Upper lobe of left lung (tissue), 6 donors: ENCODE measurements at regions not wholly inside any gene's neighbourhood (a gene's known extent, or its start where the extent isn't known, plus 50 kb on each side); places are given as distances from the start of the nearest gene placed in this dataset.

Experiments
- ATAC-seq, 2 donors: fragments of 200-7000 bp; cut with Tn5 transposase; one replicate each; pipeline ENCODE4 v1.9.1; 2022; ENCODE audit warnings: mild to moderate bottlenecking in 2 of 2, moderate library complexity in 2 of 2; ENCODE audit not compliant: low FRiP score in 2 of 2
- DNase-seq, 2 donors: peaks; one replicate each; pipeline ENCODE4 v3.0.0-alpha.2; 2019 to 2020
- H3K27ac ChIP-seq, 4 donors: fragments of 200-600 bp; sonication (generic); one replicate each; pipeline ENCODE4 v1.5.1; 2016 to 2019
- H3K27me3 ChIP-seq, 4 donors: fragments of 200-600 bp; sonication (generic); one replicate each; pipeline ENCODE4 v1.5.1; 2017 to 2019
- H3K36me3 ChIP-seq, 4 donors: fragments of 200-600 bp; sonication (generic); one replicate each; pipeline ENCODE4 v1.5.1; 2016 to 2019
- H3K4me1 ChIP-seq, 4 donors: fragments of 200-600 bp; sonication (generic); one replicate each; pipeline ENCODE4 v1.5.1; 2018 to 2019
- H3K4me3 ChIP-seq, 4 donors: fragments of 200-600 bp; sonication (generic); one replicate each; pipeline ENCODE4 v1.5.1; 2017 to 2019; ENCODE audit warnings: mild to moderate bottlenecking in 2 of 4, moderate library complexity in 1 of 4
- H3K9me3 ChIP-seq, 4 donors: fragments of 200-600 bp; sonication (generic); one replicate each; pipeline ENCODE4 v1.5.1; 2018 to 2019
- CTCF ChIP-seq, 6 experiments: fragments of 450-650 bp in 4 of 6; fragments of 200-600 bp in 2 of 6; sonication (generic) in 2 of 6; IDR thresholded peaks; one replicate each; pipeline ENCODE4 v1.5.1; 2016 to 2019; ENCODE audit warnings: antibody characterized with exemption in 6 of 6
- EP300 ChIP-seq, 4 donors: sonication (generic); formaldehyde crosslinking; IDR thresholded peaks; one replicate each; pipeline ENCODE4 v1.5.1; 2017; ENCODE audit warnings: antibody characterized with exemption in 4 of 4, control low read depth in 2 of 4
- POLR2A ChIP-seq, 4 donors: fragments of 450-650 bp; IDR thresholded peaks; one replicate each; pipeline ENCODE4 v1.5.1; 2016 to 2017; ENCODE audit warnings: antibody characterized with exemption in 4 of 4, mild to moderate bottlenecking in 2 of 4
- POLR2AphosphoS5 ChIP-seq, 2 donors: sonication (generic); formaldehyde crosslinking; IDR thresholded peaks; one replicate each; pipeline ENCODE4 v1.5.1; 2017; ENCODE audit warnings: antibody characterized with exemption in 2 of 2
- WGBS, 2 donors: methylation state at CpG; one replicate each; pipeline ENCODE4 v1.1.5; 2017 to 2018; 5-methylcytosine and 5-hydroxymethylcytosine counted together
- donor health status: DM: no; HTN: no; CAD: no; lungs with moderate emphysema.
- donor health status: DM: no; HTN: yes; CAD: no; lungs with severe emphysema.

GRCh38 chr14:98889836-98890185, 382.2 kb downstream of the BCL11B start:
- Histone ChIP-seq H3K36me3 (no peaks in the 10 kb centered on the region), H3K27ac (no peak overlapping the region), H3K4me1 (no peaks in the 10 kb centered on the region), H3K9me3 (no peaks in the 10 kb centered on the region), H3K27me3 (no peaks in the 10 kb centered on the region), H3K4me3 (no peak overlapping the region)
- TF ChIP-seq POLR2A (IDR thresholded peaks at IDR 0.05) (no peak), POLR2AphosphoS5 (IDR thresholded peaks at IDR 0.05) (no peak), EP300 (IDR thresholded peaks at IDR 0.05) (no peak), CTCF (IDR thresholded peaks at IDR 0.05) (no peak)
- WGBS, 2 donors: 83 to 91% methylated on average over 6 to 8 of the region's 8 CpGs
- DNase-seq (no peak), ATAC-seq (no peak)

- H3K27ac ChIP-seq: no peak overlapping the region
- DNase-seq: no peak
These were observed 381.2 kb downstream of the BCL11B start for GRCh38 chr14:98890556-98891340.

GRCh38 chr14:98893675-98894074, 378.3 kb downstream of the BCL11B start:
- H3K4me1 ChIP-seq: no peaks in the 10 kb centered on the region
- H3K36me3 ChIP-seq: no peaks in the 10 kb centered on the region
- H3K9me3 ChIP-seq: no peaks in the 10 kb centered on the region
- TF ChIP-seq EP300 (IDR thresholded peaks at IDR 0.05): no peak
- no peak for TF ChIP-seq POLR2AphosphoS5 (IDR thresholded peaks at IDR 0.05)
- no peak for TF ChIP-seq POLR2A (IDR thresholded peaks at IDR 0.05)
- TF ChIP-seq CTCF (IDR thresholded peaks at IDR 0.05): no peak
- no peaks in the 10 kb centered on the region for H3K27me3 ChIP-seq
- no peak for DNase-seq
- H3K27ac ChIP-seq: no peak overlapping the region
- H3K4me3 ChIP-seq: no peak overlapping the region
- no peak for ATAC-seq

More at GRCh38 chr14:98890556-98891340, 381.2 kb downstream of the BCL11B start:
- Histone ChIP-seq H3K36me3 (no peaks in the 10 kb centered on the region), H3K4me1 (no peaks in the 10 kb centered on the region), H3K4me3 (no peak overlapping the region), H3K27me3 (no peaks in the 10 kb centered on the region), H3K9me3 (no peaks in the 10 kb centered on the region)
- 64 to 68% methylated on average over 13 of the region's 13 CpGs for WGBS, 2 donors
- no peak for ATAC-seq
- TF ChIP-seq POLR2AphosphoS5 (IDR thresholded peaks at IDR 0.05) (no peak), POLR2A (IDR thresholded peaks at IDR 0.05) (no peak), CTCF (IDR thresholded peaks at IDR 0.05) (no peak), EP300 (IDR thresholded peaks at IDR 0.05) (no peak)

GRCh38 chr14:98894600-98894999, 377.4 kb downstream of the BCL11B start:
- no peak for DNase-seq
- H3K9me3 ChIP-seq: no peaks in the 10 kb centered on the region
- ATAC-seq: no peak
- H3K36me3 ChIP-seq: no peaks in the 10 kb centered on the region
- H3K27ac ChIP-seq: no peak overlapping the region
- H3K4me1 ChIP-seq: no peaks in the 10 kb centered on the region
- no peak overlapping the region for H3K4me3 ChIP-seq
- no peaks in the 10 kb centered on the region for H3K27me3 ChIP-seq
- WGBS, 2 donors: 41 to 69% methylated on average over 5 of the region's 5 CpGs
- no peak for TF ChIP-seq POLR2A (IDR thresholded peaks at IDR 0.05)
- no peak for TF ChIP-seq POLR2AphosphoS5 (IDR thresholded peaks at IDR 0.05)
- TF ChIP-seq CTCF (IDR thresholded peaks at IDR 0.05): no peak
- TF ChIP-seq EP300 (IDR thresholded peaks at IDR 0.05): no peak

- no peaks in the 10 kb centered on the region for H3K27me3 ChIP-seq
- no peak for DNase-seq
- H3K36me3 ChIP-seq: no peaks in the 10 kb centered on the region
- no peak overlapping the region for H3K4me3 ChIP-seq
- no peak for ATAC-seq
- TF ChIP-seq CTCF (IDR thresholded peaks at IDR 0.05) (no peak), POLR2A (IDR thresholded peaks at IDR 0.05) (no peak), POLR2AphosphoS5 (IDR thresholded peaks at IDR 0.05) (no peak), EP300 (IDR thresholded peaks at IDR 0.05) (no peak)
- no peaks in the 10 kb centered on the region for H3K4me1 ChIP-seq
- H3K9me3 ChIP-seq: no peaks in the 10 kb centered on the region
- H3K27ac ChIP-seq: no peak overlapping the region
- WGBS, 2 donors: 81 to 83% methylated on average over 5 of the region's 5 CpGs
These were observed 375.5 kb downstream of the BCL11B start for GRCh38 chr14:98896449-98896848.
